Fibroblast of lung (primary cell): ENCODE measurements at regions not wholly inside any gene's neighbourhood (a gene's known extent, or its start where the extent isn't known, plus 50 kb on each side); places are given as distances from the start of the nearest gene placed in this dataset.

ENCODE experiments used
- CTCF ChIP-seq, 2 donors: IDR thresholded peaks in 1 of 2; conservative IDR thresholded peaks in 1 of 2; 1 replicate in 1 of 2; 2 replicates in 1 of 2; pipeline ENCODE4 v1.5.1; 2011 to 2012; ENCODE audit warnings: low read length in 2 of 2, control low read depth in 1 of 2, inconsistent platforms in 1 of 2, low read depth in 1 of 2, mild to moderate bottlenecking in 1 of 2
- EZH2 ChIP-seq: IDR thresholded peaks from 2 replicates; pipeline ENCODE4 v1.5.1; 2012; ENCODE audit warnings: low read length, control low read depth, mild to moderate bottlenecking; ENCODE audit errors: missing control alignments

GRCh38 chr5:134466241-134467069 lies 54.8 kb upstream of the CDKN2AIPNL start:
- TF ChIP-seq CTCF (conservative IDR thresholded peaks at IDR 0.05 in 1 of 2, IDR thresholded peaks at IDR 0.05 in 1 of 2; ENCODE audit: low read depth in 1 of 2, low read length in 2 of 2) (no peak), EZH2 (no peak)
